ENCODE measurements at regions not wholly inside any gene's neighbourhood (a gene's known extent, or its start where the extent isn't known, plus 50 kb on each side); places are given as distances from the start of the nearest gene placed in this dataset.
A peak's percentile ranks its signal among the peaks of the same experiment; 100 is the strongest.

GRCh38 chr10:78931321-78932053 lies 137.3 kb upstream of the ZMIZ1 start:
- WGBS, 3 donors, result 15 to 27% (median 19%) methylated on average over 21 of the region's 21 CpGs
- H3K4me3 ChIP-seq, result no peak overlapping the region
- H3K4me1 ChIP-seq (ENCODE audit: insufficient read depth), result peaks cover 18% of the 10 kb centered on the region
- intact Hi-C loops (cut with DNase I), result no loop called here
- H3K36me3 ChIP-seq, result no peaks in the 10 kb centered on the region
- no peaks in the 10 kb centered on the region for H3K27me3 ChIP-seq
- peak overlapping the region in 1 of 2 donors; percentile 68 for H3K27ac ChIP-seq
- peak; percentile 80 to 87 (median 82) for DNase-seq
- TF ChIP-seq EP300 (IDR thresholded peaks at IDR 0.05), result no peak
- no peaks in the 10 kb centered on the region for H3K9me3 ChIP-seq

GRCh38 chr10:78932054-78932386 lies 136.7 kb upstream of the ZMIZ1 start:
- H3K27ac ChIP-seq, result peak overlapping the region; percentile 16 to 68
- intact Hi-C loops (cut with DNase I), result no loop called here
- DNase-seq, result no peak
- no peaks in the 10 kb centered on the region for H3K27me3 ChIP-seq
- TF ChIP-seq EP300 (IDR thresholded peaks at IDR 0.05), result no peak
- no peak for TF ChIP-seq POLR2A (IDR thresholded peaks at IDR 0.05)
- 3 to 25% (median 4%) methylated on average over 2 of the region's 2 CpGs for WGBS, 3 donors
- H3K4me3 ChIP-seq, result no peak overlapping the region
- no peaks in the 10 kb centered on the region for H3K36me3 ChIP-seq
- no peaks in the 10 kb centered on the region for H3K9me3 ChIP-seq
- H3K4me1 ChIP-seq (ENCODE audit: insufficient read depth), result peaks cover 18% of the 10 kb centered on the region

- no peak overlapping the region for H3K4me3 ChIP-seq
- H3K36me3 ChIP-seq, result no peaks in the 10 kb centered on the region
- no peaks in the 10 kb centered on the region for H3K27me3 ChIP-seq
- peaks cover 18% of the 10 kb centered on the region for H3K4me1 ChIP-seq (ENCODE audit: insufficient read depth)
- WGBS, 3 donors, result 88 to 98% (median 93%) methylated on average over 9 of the region's 9 CpGs
- intact Hi-C loops (cut with DNase I), result no loop called here
- H3K9me3 ChIP-seq, result no peaks in the 10 kb centered on the region
- DNase-seq, result no peak
- peak overlapping the region in 1 of 2 donors; percentile 68 for H3K27ac ChIP-seq
- TF ChIP-seq EP300 (IDR thresholded peaks at IDR 0.05), result no peak
- TF ChIP-seq CTCF (IDR thresholded peaks at IDR 0.05), result no peak
- TF ChIP-seq POLR2A (IDR thresholded peaks at IDR 0.05), result no peak
Measured at GRCh38 chr10:78932861-78933260, 135.9 kb upstream of the ZMIZ1 start.

DNA sequence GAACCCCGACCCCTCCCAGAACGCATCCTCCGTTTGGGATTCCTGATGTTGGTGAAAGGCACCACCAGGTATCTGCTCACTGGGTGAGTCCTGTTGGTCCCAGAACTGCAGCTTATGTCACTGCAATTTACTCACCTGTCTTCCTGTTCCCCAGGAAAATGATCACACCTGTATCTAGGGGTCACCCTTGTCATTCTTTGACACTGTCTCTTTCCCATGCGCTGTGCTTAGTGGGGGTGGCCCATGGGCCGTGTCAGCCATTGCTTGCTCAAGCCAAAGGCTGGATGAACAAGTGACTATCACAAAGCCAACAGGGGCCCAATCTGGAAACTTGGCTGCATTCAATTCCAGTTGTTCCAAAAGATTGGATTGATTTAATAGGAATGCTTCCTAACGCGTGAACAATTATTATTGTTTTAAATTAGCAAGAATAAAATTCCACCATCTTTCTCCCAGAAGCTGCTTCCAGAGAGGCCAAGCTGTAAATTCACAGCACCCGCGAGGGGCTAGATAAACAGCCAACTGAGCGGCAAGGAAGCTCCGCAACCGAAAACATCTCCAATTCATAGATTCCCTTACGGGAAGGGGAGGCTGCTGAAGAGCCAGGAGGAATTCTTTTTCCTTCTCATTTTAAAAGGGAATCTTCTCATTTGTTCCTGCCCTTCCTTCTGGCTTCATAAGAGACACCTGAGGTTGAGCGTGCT lies 134.8 kb upstream of the ZMIZ1 start:
- TF ChIP-seq CTCF (IDR thresholded peaks at IDR 0.05), result no peak
- no peak for TF ChIP-seq POLR2A (IDR thresholded peaks at IDR 0.05)
- no peak for TF ChIP-seq EP300 (IDR thresholded peaks at IDR 0.05)
- intact Hi-C loops (cut with DNase I), result no loop called here
- H3K4me1 ChIP-seq (ENCODE audit: insufficient read depth), result peaks cover 18% of the 10 kb centered on the region
- 74 to 93% (median 83%) methylated on average over 14 of the region's 14 CpGs for WGBS, 3 donors
- H3K36me3 ChIP-seq, result no peaks in the 10 kb centered on the region
- no peak for DNase-seq
- H3K27me3 ChIP-seq, result no peaks in the 10 kb centered on the region
- no peak overlapping the region for H3K27ac ChIP-seq
- no peaks in the 10 kb centered on the region for H3K9me3 ChIP-seq
- no peak overlapping the region for H3K4me3 ChIP-seq

DNA sequence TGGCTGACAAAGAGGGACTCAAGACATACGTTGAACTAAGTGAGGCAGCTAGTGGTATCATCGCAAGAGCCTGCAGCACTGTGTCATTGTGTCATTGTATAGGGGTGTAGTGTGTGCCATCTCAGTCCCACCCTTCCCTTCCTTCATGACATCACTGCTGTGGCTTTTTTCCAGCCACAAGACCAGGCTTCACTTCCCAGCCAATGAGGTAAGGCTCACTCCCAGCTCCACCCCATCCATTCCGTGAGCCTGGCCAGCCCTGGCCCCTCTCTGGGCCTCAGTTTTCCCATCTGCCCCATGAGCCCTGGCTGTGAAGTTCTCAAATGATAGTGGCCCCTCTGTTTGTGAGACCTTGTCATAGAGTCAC lies 134.3 kb upstream of the ZMIZ1 start:
- Histone ChIP-seq H3K4me1 (ENCODE audit: insufficient read depth) (peaks cover 18% of the 10 kb centered on the region), H3K36me3 (no peaks in the 10 kb centered on the region), H3K27ac (no peak overlapping the region), H3K27me3 (no peaks in the 10 kb centered on the region), H3K9me3 (no peaks in the 10 kb centered on the region), H3K4me3 (no peak overlapping the region)
- no peak for DNase-seq
- intact Hi-C loops (cut with DNase I), result no loop called here
- TF ChIP-seq POLR2A (IDR thresholded peaks at IDR 0.05), result no peak
- 82 to 87% (median 86%) methylated on average over 3 of the region's 3 CpGs for WGBS, 3 donors

DNA sequence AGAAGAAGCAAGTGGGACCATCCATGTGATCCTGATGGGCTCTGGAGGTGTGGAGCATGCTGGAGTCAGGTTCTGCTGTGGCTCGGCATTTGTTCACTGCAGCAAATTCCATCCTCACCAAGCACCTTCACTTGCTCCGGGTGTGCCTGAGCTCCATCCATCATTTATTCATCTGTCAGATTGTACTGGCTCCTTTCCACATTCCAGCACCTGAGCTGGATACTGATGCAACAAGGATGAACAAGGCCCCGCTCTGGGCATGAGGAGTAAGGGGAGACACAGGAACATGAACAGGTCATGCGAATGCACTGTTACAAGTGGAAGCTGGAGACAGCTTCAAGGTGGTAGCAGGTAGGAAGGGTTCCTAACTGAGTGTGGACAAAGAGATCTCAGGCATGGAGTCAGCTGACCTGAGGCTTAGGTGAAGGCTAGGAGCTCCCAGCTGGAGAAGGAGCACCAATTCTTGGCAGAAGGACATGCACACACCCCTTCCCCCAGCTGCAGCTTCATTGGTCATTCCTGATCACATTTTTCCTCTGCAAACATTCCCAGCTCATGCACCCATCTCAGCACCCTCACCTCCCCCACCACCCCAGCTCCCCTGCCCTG lies 133.7 kb upstream of the ZMIZ1 start:
- WGBS, 3 donors, result 95 to 99% (median 98%) methylated on average over 4 of the region's 4 CpGs
- DNase-seq, result no peak
- intact Hi-C loops (cut with DNase I), result no loop called here
- no peaks in the 10 kb centered on the region for H3K9me3 ChIP-seq
- no peaks in the 10 kb centered on the region for H3K27me3 ChIP-seq
- H3K4me3 ChIP-seq, result no peak overlapping the region
- H3K27ac ChIP-seq, result no peak overlapping the region
- H3K4me1 ChIP-seq (ENCODE audit: insufficient read depth), result peaks cover 18% of the 10 kb centered on the region
- TF ChIP-seq CTCF (IDR thresholded peaks at IDR 0.05), result no peak
- no peak for TF ChIP-seq EP300 (IDR thresholded peaks at IDR 0.05)
- no peak for TF ChIP-seq POLR2A (IDR thresholded peaks at IDR 0.05)
- no peaks in the 10 kb centered on the region for H3K36me3 ChIP-seq
